HG02852 (cell line): ENCODE measurements at regions not wholly inside any gene's neighbourhood (a gene's known extent, or its start where the extent isn't known, plus 50 kb on each side); places are given as distances from the start of the nearest gene placed in this dataset.
"Not testable (repeated sequence)": the region's sequence is repeated elsewhere in the genome, so short reads cannot be mapped to it uniquely, and the experiment has no call there.

Source experiments
- ATAC-seq: cut with Tn5 transposase; IDR thresholded peaks from one replicate; pipeline ENCODE4 v1.9.1; 2021; ENCODE audit warnings: mild to moderate bottlenecking, moderate library complexity; ENCODE audit not compliant: unreplicated experiment

DNA sequence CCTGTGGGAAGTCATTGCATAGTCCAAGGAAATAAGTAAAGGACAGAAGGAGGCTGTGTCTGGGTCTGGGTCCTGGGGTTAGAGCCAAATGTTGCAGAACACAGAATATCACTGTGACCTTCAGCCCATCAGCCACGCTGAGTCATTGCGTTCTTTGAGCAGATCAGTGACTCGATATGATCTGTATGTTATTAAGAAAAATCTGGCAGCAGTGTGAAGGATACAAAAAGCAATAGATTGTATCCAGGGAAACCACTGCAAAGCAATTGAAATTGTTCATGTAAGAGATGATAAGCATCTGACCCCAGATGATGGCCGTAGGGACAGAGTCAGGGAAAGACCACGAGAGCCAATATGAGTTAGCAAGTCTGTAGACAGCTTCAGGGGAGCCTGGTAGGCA lies 1575.1 kb upstream of the SLC10A2 start:
- no peak for ATAC-seq

DNA sequence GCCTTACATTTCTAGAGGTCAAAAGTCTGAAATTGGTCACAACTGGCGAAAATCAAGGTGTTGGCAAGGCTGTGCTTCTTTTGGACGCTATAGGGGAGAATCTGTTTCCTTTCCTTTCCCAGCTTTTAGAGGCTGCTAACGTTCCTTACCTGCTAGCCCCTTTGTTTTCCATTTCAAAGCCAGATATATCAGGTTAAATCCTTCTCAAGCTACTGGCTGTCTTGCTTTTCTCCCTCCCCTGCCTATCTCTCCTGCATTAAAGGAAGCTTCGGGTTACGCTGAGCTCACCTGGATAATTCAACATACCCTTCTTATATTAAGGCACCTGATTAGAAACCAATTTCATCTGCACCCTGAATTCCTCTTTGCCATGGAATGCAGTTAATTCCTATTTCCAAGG lies 1569.7 kb upstream of the SLC10A2 start:
- ATAC-seq, result no peak

DNA sequence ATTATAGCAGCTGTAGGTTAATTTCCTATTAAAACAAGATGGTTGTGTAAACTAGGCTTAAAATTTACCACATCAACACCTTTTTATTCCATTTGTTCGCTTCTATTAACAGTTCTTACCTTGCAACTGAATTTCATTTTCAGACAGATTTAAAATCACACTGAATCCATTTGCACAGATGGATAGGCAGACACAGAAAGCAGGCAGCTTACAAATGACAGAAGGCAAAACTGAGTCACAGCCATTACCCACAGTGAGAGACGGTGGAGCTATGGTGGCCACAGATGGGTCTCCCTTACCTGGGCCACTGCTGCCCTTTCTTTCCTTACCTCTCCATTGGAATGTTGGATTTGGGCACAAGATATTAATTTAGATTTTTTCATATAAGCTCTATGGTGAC lies 1567.8 kb upstream of the SLC10A2 start:
- no peak for ATAC-seq

DNA sequence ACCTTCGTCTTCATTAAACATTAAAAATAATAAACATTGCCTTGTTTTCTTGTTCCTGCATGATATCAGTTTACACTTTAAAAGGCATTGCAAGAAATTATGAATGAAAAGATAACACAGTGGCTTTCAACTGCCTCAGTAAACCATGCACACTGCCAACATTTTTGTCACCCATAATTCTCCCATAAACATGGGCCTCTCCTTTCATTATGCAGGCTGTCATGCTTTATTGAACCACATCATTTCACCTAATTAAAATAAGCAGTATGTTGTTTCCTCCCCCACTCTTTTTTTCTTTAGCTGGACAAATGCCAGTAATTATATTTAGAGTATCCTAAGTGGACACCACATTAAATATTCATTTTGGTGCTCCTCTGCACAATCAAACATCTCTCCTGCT lies 1566.5 kb upstream of the SLC10A2 start:
- no peak for ATAC-seq

DNA sequence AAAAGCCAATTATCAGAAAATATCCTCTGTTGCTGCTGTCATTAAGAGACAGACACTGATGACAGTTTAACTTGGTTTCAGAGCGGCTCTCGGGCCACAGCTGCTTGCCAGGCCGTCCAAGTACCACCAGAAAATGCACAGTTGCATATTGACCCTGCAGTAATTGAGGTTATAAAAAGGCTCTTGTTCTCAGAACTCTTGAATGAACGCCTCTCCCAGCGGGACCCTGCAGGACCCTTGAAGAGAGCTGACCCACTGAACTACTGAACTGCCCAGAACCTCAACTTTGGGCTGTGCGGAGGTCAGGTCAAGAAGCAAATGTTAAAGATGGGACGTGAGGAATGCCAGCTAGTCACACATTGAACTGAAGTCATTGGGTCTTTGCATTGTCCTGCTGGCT lies 1559.0 kb upstream of the SLC10A2 start:
- no peak for ATAC-seq

DNA sequence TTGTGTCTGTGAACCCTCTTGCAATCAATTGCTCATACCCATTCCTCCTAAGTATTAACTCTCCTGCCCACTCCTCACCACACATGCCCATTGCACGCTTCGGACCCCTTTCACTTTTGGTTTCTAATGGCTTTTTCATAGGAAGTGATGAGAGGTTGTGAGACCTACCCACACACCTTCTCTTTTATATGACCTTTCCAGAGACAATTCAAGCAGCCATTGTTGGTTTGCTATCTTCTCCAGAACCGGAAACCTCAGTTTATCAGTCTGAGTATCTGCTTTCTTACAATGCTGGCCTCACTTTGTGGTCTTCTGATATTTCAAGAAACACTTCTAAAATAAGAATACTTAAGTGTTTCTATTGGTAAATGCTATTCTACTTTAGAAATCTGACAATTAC lies 1550.8 kb upstream of the SLC10A2 start:
- peak; percentile 74 for ATAC-seq

DNA sequence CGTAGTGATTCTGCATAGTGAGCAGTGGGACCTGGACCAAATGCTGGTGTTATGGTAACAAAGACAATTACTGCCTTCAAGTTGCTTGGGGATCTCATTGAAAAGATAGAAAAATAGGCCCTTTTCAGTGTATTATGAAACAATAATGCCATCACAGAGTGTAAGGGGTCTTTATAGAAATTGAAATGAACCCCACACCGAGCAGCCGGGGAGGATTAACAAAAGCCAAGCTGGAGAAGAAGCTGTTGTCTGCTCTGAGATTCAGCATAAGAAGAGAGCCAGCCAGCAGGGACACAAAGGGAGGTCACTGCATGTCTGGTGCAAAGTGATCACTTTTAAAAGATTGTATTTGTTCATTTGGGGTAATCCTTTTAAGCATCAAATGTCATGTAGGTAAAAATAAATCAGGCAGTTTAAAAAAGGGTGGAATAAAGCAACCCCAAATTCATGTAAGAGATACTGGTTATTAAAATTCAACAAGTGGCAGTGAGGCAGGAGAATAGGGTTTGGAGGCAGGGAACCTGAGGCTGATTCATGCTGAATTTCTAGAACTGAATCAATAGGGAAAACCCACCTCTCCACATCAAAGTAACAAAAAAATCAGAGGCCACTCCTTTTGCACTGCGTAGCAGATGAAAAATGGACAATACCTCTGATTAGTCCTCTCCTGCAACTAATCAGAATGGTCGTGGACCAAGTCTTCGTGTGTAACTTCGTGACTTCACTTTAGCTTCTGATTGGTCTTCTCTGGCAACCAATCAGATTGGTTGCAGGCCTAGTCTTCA lies 1548.3 kb upstream of the SLC10A2 start:
- no peak for ATAC-seq

DNA sequence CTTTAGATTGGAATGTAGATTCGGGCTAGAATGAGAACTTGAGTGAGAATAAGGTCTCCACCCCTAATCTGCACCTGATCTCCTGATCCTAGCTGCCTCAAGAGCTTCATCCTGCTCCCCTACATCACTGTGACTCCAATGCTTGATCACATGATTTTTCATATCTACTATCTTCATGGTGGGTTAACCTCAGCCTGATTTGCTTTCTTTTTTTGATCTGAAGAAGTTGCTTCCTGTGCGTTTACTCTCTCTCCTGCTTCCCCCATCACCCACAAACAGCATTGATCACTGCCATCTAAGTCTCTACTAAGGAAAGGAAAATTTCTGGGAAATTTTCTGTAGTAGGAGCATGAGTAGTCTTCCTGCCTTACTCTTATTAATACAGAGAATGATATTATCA lies 1542.1 kb upstream of the SLC10A2 start:
- ATAC-seq, result no peak

DNA sequence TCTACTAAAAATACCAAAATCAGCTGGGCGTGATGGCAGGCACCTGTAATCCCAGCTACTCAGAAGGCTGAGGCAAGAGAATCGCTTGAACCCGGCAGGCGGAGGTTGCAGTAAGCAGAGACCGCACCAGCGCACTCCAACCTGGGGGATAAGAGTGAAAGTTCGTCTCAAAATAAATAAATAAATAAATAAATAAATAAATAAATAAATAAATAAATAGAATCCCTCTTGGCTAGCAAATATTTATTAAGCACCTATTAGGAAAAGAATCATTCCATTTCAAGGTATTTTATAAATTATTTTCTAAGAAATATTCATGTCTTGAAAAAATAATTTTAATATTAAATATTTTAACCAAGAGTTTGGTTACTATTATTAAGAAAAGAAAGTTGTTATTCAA lies 1539.2 kb upstream of the SLC10A2 start:
- not testable (repeated sequence) for ATAC-seq

DNA sequence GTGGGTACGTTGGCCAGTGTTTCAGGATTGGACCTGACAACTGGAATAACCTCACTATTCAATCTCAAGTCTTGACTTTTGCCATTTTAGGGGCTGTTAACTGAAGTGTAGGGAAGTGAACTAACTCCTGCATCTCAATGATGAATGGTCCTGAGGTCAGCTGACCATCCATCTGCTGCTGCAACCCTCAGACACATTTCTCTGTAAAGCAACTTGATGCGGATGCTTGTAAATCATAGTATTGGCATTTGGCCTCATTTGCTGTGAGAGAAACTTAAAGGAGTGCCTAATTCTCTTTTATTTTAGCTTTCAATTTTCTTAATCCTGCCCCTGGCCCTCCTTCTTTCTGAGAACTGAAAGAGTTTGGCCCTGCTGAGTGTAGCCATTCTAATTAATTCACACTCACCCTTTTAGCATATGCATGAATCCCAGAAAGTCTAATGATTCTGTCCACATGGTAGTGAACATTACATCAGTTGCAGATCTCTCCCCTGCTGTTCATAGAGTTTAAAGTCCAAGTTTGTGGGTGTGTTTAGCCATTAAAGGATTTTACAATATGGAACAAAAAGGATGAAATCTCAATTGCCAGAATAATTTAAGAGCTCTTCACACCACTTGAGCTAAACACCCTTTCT lies 1531.4 kb upstream of the SLC10A2 start:
- ATAC-seq, result no peak

DNA sequence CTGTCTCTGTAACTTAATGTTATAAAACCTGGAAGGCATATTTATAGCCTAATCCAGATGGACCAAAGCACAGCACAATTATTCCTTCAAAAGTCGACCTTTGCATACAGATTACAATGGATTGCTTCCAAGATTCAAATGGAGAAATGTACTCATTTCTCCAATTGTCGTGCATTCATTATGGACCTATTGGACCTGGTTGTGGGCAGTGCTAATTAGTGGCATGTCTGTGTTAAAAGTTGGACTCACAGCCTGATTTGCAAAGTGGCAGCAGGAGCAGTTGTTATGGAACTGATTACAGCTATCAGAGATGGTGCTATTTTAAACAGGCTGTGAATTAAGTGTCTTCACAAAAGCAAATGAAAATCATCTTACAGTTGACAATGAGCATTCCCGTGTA lies 1529.3 kb upstream of the SLC10A2 start:
- no peak for ATAC-seq

DNA sequence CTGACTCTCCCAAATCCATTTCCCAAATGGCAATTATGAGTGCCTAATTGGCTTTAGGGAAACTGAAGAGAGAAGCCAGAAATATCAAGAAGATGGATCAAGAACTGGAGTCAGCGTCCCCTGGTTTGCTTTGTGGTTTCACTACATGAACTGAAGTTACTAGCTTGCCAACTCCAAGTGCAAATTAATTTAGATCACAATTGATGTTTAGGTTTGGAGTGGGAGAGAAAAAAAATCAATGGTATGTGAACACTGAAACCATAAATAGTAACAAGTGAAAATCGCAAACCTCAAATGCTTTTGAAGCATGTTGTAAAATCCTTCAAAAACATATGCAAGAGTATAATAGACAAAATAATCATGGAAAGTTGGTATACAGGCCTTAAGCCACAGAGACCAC lies 1528.6 kb upstream of the SLC10A2 start:
- no peak for ATAC-seq

DNA sequence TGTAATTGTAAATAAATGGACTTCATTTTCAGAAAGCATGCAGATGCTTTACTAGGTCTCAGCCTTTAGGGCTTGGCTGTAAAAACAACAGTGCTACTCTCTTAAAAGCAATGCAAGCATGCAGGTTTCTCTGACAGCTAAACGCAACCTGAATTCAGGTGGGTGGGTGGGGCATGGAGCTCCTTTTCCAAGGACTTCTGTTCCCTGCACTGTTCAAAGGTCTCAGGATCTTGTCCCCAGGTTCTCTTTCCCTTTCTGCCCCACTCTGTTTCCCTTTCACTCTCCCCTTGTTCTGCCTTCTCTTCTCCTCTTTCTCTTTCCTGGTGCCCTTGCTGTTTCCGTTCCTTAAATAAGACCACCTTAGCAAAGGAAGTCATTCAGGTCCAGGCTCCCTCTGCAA lies 1527.5 kb upstream of the SLC10A2 start:
- ATAC-seq, result no peak

DNA sequence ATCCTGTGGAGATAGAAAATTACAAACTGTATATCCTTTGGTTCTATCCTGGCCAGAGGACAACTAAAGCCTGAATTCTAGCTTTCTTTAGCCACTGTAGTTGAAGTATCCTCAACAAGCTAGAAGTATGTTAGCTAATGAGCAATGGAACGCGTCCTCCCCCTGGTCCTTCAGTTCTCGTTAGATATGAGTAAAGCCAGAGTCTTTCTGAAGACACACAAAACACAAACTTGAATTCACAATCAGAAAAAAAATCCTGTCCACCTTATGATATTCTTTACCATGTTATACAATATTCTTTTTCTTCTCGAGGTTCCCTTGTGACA lies 1527.0 kb upstream of the SLC10A2 start:
- no peak for ATAC-seq

DNA sequence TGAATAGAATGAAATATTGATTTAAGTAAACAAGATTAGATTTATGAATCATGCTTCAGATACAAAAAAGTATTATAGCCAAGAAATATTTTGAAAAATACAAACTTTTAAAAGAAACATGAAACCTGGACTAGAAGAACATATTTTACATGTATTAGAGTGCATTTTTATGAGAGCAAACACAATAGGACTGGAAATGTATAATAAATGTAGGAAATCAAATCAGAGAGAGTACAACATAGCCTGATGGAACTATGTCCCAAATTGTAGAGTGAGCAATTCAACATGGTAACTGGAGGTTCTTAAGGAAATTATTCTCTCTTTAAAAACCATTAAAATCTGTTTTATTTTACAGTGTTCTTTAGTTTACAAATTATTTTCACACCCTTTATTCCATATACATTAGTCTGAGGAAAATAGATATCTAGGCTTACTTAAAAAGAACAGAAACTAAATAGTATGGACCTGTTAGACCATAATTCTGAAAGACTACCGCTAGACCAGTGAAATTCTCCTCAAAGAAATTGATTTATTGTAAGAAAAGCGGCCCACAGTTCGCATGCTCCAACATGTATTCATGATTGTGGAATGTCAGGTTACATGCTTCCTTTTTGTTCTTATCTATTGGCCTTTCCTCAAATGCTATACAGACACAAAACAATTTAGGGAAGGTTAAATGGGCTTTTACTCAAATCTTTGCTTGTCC lies 1526.5 kb upstream of the SLC10A2 start:
- ATAC-seq, result no peak

DNA sequence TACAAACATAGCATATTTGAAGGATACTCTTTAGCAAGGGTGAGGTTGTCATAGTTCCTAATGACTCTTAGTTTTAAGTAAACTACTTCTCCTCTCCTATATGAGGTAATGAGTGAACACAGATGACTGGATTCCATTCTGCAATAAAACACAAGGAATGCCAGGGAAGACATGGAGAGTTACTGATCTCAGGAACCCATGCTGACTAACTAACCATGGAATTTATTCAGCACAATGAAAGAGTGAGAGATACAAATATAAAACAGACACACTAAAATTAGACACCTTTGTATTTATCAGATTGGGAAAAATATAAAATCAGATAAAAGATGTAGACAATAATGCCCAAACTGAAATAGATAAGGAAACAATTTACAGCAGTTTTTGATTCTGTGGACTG lies 1525.9 kb upstream of the SLC10A2 start:
- ATAC-seq, result no peak

DNA sequence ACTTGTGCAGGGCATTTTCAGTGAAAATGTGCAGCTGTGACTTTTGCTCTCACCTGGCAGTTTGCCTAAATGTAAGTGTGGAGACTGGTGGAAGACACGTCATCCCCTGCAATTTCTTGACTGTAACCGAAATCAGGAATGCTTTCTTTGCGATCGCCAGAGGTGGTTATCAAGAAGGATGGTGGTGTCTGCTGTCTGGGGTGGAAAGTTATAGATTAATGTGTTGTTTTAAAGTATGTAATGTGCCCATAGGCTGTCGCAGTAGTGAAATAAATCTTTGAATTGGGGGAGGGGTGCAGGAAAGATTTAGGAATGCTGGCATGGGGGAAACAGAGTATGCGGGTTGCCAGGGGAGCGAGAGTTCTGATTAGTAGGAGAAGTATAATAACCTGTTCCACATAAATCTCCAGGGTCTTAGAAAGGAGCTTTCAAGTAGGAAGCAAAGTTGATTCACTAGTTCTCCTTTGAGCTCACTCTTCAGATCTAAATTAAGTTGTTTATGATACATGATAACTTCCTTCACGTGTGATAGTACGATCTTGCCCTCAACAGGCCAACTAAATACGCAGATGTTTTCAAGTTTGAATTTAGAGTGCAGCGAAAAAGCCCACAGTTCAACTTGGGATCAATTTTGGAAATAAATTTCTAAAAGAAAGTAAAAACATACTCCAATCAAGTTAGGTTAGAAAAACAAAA lies 1520.0 kb upstream of the SLC10A2 start:
- no peak for ATAC-seq

DNA sequence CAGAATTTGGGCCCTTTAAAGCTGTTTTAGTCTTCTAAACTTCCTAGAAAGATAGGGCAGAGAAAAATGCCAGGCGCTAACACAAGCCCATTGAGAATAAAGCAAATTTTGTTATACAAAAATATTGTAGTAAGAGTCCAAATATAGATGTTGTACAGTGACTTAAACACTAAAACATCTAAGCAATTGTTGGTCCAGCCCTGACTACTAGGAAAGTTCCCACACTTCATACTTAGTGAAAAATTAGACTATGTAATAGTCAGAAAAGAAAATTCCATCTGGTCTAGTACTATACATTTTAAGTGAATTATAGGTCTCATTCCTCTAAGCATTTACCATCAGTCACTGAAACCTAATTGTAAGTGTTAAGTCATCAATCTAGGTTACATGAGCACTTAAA lies 1518.3 kb upstream of the SLC10A2 start:
- ATAC-seq, result no peak

DNA sequence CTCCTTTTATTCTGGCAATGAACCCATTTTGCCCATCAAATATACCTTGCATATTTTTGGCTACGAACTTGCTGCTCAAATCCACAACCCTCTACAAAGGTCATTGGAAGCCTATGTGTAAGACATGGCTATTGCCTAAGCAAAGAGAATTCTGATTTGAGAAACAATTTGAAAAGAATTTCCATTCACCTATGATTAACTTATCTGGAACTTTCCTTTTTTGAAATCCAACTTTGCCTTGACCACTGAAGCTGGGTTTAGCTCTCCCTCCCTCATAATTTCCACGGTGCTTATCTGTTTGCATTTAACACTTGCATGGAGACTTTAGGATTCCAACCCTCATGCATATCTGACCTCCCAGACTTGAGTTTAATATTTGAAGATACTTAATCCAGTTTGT lies 1514.7 kb upstream of the SLC10A2 start:
- no peak for ATAC-seq

DNA sequence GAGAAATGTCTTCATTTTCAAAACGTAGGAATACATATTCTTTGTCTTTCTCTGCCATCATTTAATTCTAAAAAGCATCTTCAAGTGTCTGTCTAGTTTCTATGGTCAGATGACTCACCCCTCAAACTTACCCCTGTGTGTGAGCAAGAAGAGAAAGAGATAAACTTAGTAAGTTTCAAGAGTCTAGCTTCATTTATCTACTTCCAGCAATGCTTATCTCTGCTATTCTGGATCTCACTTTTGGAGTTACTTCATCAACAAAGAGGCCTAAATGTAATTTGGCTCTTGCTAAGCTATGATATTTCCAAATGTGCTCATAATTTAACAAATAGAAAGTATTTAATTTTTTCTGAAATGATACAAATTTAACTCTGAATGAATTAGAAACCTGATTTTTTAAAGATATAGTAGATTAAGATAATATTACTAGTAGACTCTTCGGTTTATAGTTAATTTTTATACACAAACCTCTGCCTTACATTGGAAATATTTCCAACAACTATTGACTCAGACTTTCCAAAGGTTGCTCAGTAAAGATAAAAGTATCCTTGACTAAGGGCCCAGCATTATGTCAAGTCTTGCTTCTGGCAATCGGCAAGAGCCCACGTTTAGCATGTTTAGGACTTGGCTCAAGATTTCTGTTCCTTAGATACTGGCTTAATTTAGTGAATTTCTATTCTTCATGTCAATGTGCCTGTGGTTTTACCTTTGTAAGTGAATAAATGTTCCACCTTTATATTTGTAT lies 1511.0 kb upstream of the SLC10A2 start:
- no peak for ATAC-seq

DNA sequence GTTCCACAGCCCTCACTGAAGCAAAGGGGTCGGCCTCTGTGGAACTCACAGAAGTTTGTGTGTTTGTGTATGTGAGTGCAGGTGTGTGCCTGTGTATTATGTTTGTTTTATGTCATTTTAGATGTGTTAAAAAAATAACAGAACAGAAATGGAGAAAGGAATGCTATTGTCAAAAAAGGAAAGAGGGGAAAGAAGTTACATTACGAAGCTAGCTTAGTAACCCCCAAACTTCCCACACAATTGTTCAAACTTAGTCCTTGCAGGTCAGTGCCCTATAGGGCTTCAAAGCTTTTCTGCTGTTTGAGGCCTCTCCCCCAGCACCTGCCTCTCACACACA lies 1505.6 kb upstream of the SLC10A2 start:
- no peak for ATAC-seq
